NCI-H1417 treated with DMSO at 0.1 percent for 48 hours (cell line): ENCODE measurements at regions not wholly inside any gene's neighbourhood (a gene's known extent, or its start where the extent isn't known, plus 50 kb on each side); places are given as distances from the start of the nearest gene placed in this dataset.

Experiments
- DNase-seq: peaks from one replicate; lab custom pipeline; 2025; lab: John Stamatoyannopoulos, UW

- no peak for DNase-seq
Measured at GRCh38 chr11:116073854-116074837, 569.9 kb upstream of the CADM1 start.

GRCh38 chr11:116072601-116073410 is 568.6 kb upstream of the CADM1 start:
- no peak for DNase-seq

GRCh38 chr11:116072133-116072532 is 567.9 kb upstream of the CADM1 start:
- DNase-seq: no peak

- DNase-seq: no peak
Measured at GRCh38 chr11:116071241-116071640, 567.0 kb upstream of the CADM1 start.

GRCh38 chr11:116070520-116070919 is 566.3 kb upstream of the CADM1 start:
- no peak for DNase-seq

GRCh38 chr11:116066777-116067176 is 562.6 kb upstream of the CADM1 start:
- no peak for DNase-seq

- no peak for DNase-seq
Measured at GRCh38 chr11:116065986-116066385, 561.8 kb upstream of the CADM1 start.

GRCh38 chr11:116065191-116065895 is 561.1 kb upstream of the CADM1 start:
- DNase-seq: no peak

- peak; percentile 85 for DNase-seq
Measured at GRCh38 chr11:116062490-116063171, 558.4 kb upstream of the CADM1 start.

- DNase-seq: no peak
Measured at GRCh38 chr11:116062129-116062489, 557.9 kb upstream of the CADM1 start.

GRCh38 chr11:116061322-116061721 is 557.1 kb upstream of the CADM1 start:
- no peak for DNase-seq

GRCh38 chr11:116059919-116060318 is 555.7 kb upstream of the CADM1 start:
- DNase-seq: no peak

- DNase-seq: no peak
Measured at GRCh38 chr11:116057000-116057399, 552.8 kb upstream of the CADM1 start.

GRCh38 chr11:116055064-116055463 is 550.8 kb upstream of the CADM1 start:
- DNase-seq: no peak

- DNase-seq: no peak
Measured at GRCh38 chr11:116053548-116053919, 549.3 kb upstream of the CADM1 start.

GRCh38 chr11:116052603-116053547 is 548.7 kb upstream of the CADM1 start:
- DNase-seq: peak; percentile 74

- DNase-seq: no peak
Measured at GRCh38 chr11:116051494-116051893, 547.3 kb upstream of the CADM1 start.

- no peak for DNase-seq
Measured at GRCh38 chr11:116049383-116049782, 545.2 kb upstream of the CADM1 start.

- no peak for DNase-seq
Measured at GRCh38 chr11:116046127-116046526, 541.9 kb upstream of the CADM1 start.

- no peak for DNase-seq
Measured at GRCh38 chr11:116044941-116045340, 540.7 kb upstream of the CADM1 start.

GRCh38 chr11:116044520-116044919 is 540.3 kb upstream of the CADM1 start:
- DNase-seq: no peak
